RKO (cell line): ENCODE measurements at regions not wholly inside any gene's neighbourhood (a gene's known extent, or its start where the extent isn't known, plus 50 kb on each side); places are given as distances from the start of the nearest gene placed in this dataset.
"Not testable (repeated sequence)": the region's sequence is repeated elsewhere in the genome, so short reads cannot be mapped to it uniquely, and the experiment has no call there.

ENCODE experiments used
- DNase-seq: peaks from one replicate; pipeline ENCODE4 v3.0.0-alpha.2; 2016; ENCODE audit warnings: low spot score

DNA sequence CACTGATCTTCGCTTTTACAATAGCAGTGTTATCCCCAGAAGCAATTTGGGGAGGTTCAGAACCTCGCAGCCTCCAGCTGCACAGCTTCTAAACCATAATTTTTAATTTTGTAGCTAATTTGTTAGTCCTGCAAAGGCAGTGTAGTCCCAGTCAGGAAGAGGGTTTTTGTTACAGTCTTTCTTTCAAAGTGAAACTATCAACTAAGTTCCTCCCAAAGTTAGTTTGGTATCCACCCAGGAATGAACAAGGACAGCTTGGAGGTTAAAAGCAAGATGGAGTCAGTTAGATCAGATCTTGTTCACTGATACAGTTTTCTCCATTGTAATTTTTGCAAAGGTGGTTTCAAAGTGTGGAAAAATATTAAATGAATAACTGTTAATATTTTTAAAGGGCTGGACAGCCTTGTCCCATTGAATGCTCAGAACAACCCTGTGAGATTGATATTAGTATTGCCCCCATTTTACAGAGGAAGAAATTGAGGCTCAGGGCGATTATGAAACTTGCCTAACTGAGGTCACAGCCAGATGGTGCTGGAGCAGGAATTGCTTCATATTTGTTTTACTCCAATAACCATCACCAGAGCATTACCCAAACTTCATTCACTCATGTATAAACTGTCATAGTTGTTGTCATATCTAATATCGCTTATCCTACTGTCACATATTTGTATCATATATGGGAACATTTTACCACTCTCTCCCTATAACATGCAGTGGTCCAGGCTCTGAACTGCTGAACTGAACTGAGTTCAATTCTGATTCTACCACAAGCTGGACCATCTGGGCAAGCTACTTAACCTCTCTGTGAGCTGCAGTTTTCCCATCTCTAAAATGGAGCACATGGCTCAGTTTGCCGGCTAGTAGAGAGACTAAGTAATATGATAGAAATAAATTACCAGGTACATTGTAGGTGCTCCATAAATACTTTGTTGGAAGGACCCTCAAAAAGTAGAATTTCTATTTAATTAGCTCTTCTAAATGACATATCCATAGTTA, 213.8 kb downstream of the BCAS1 start:
- no peak for DNase-seq

- DNase-seq: no peak
Measured at GRCh38 chr20:53855733-53856132, 214.7 kb downstream of the BCAS1 start.

GRCh38 chr20:53854609-53854926, 215.8 kb downstream of the BCAS1 start:
- DNase-seq: not testable (repeated sequence)

DNA sequence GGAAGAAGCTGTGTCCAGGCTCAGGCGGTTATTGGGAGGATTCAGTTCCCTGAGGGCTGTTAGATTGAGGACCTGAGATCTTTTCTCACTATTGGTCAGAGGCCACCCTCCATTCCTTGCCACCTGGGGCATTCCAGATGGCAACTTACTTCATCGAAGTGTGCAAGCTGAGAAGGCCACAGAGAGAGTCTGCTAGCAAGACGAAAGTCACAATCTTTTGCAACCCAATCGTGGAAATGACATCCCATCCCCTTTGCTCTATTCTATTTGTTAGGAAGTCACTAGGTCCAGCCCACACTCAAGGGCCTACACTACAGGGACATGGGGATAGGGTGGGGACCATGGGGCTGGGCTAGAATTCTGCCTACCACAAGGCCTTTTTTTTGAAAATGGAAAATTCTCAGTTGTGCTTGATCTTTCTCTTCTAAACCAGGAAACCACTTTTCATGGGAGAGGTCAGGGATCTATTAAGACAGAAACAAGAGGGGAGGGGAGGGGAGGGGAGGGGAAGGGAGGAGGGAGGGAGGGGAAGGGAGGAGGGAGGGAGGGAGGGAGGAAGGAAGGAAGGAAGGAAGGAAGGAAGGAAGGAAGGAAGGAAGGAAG, 217.2 kb downstream of the BCAS1 start:
- DNase-seq: no peak

DNA sequence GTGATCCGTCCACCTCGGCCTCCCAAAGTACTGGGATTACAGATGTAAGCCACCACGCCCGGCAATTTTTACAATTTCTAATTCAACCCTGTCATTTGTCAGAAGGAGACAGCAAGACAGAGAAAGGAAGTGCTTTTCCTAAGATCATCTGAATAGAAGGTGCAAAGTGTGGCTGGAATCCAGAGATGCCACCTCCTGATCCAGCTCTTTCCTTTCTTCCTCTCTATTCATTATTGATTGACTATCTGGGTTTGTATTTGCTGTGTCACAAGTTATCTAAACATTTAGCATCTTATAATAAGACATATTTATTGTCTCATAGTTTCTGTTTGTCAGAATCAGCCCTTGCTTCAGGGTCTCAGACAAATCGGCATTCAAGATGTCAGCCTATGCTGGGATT, 217.7 kb downstream of the BCAS1 start:
- no peak for DNase-seq

GRCh38 chr20:53852014-53852413, 218.4 kb downstream of the BCAS1 start:
- no peak for DNase-seq

DNA sequence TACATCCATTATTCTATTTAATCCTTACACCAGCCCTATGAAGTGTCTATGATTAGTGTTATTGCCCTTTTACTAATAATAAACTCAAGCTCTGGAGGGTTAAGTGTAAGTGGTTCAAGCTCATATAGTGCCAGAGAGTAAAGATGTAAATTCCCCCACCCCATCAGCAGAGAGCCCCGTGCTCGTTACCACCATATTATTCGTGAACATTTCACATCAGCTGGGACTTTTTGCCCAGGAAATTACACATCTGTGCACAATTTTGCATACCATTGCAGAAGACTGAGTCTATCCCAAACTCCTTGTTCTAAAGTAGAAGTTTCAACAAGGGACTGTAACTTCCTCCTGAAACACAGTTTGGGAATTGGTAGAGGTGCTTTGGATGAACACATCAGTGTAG, 220.1 kb downstream of the BCAS1 start:
- no peak for DNase-seq

DNA sequence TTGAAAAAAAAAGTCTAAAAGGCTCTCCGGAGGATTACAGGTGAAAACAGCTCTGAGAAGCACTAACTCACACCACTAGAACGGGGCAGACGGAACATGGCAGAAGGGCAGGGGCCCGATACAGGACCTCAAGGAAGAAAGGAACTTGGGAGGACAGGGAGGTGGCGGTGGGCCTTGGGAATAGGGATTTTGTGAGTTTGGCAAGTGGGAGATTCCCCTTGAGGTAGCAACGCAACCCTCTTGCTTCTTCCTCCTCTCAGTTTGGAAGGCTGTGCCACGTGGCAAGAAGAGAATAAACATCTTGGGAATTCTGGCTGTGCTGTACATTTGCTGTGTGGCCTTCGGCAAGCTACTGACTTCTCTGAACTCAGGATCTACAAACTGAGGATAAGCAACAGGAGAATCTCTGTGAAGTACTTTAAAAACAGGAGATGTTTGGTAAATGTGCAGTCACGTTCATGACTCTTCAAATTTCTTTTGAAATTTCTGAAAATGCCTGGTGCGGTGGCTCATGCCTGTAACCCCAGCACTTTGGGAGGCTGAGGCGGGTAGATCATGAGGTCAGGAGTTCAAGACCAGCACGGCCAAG, 220.8 kb downstream of the BCAS1 start:
- no peak for DNase-seq

GRCh38 chr20:53848304-53848703, 222.1 kb downstream of the BCAS1 start:
- DNase-seq: no peak

- DNase-seq: no peak
Measured at GRCh38 chr20:53847837-53848170, 222.6 kb downstream of the BCAS1 start.

- DNase-seq: no peak
Measured at GRCh38 chr20:53847139-53847836, 223.1 kb downstream of the BCAS1 start.

DNA sequence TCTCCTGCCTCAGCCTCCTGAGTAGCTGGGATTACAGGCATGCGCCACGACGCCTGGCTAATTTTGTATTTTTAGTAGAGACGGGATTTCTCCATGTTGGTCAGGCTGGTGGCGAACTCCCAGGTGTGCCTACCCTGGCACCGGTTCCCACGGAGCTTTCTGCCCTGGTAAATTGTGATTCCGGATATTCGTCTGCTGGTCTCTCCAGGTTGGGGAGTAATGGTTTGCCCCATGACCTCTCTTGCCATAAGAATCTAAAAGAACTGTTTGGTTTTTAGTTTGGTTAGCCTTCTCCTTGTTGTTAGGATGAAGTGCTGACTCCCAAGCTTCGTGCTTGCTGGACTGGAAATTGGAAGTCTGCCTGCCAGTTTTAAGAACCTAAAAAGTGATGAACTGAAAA, 223.8 kb downstream of the BCAS1 start:
- no peak for DNase-seq

DNA sequence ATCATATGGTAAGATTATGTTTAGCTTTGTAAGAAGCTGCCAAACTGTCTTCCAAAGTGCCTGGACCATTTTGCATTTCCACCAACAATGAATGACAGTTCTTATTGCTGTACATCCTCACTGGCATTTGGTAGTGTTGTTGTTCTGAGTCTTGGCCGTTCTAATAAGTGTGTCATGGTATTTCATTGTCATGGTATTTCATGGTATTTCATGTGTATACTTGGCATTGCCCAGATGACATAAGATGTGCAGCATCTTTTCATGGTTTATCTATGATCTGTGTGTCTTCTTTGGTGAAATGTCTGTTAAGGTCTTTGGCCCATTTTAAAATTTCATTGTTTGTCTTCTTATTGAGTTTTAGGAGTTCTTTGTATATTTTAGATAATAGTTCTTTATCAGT, 224.4 kb downstream of the BCAS1 start:
- no peak for DNase-seq

- no peak for DNase-seq
Measured at GRCh38 chr20:53844259-53844658, 226.1 kb downstream of the BCAS1 start.

- no peak for DNase-seq
Measured at GRCh38 chr20:53843645-53844044, 226.7 kb downstream of the BCAS1 start.

- no peak for DNase-seq
Measured at GRCh38 chr20:53842301-53843099, 227.9 kb downstream of the BCAS1 start.

DNA sequence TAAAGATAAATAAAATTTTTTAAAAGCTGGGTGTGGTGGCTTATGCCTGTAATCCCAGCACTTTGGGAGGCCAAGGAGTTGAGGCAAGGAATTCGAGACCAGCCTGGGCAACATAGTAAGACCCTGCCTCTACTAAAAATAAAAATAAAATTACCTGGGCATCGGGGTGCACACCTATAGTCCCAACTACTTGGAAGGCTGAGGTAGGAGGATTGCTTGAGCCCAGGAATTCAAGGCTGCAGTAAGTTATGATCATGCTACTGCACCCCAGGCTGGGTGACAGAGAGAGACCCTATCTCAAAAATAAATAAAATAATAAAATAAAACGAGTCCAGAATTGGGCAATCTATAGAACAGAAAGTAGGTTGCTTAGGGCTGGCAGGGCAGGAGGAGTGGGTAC, 228.7 kb downstream of the BCAS1 start:
- DNase-seq: no peak

DNA sequence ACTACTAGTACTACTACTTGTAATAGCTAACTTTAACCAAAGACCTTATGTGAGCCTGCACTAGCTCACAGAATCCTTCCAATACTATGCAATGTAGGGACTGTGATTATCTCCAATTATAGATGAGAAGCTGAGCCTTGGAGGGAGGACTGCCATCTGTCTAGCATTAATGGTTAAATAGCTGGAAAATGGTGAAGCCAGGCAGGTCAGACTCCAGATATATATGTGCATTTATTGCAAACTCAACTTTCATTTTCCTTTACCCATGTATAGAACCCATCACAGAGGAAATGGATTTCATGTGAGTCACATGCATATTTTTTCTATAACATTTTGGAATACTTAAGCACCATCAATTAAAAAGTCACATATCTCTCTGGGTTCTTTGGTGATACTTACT, 229.9 kb downstream of the BCAS1 start:
- no peak for DNase-seq

DNA sequence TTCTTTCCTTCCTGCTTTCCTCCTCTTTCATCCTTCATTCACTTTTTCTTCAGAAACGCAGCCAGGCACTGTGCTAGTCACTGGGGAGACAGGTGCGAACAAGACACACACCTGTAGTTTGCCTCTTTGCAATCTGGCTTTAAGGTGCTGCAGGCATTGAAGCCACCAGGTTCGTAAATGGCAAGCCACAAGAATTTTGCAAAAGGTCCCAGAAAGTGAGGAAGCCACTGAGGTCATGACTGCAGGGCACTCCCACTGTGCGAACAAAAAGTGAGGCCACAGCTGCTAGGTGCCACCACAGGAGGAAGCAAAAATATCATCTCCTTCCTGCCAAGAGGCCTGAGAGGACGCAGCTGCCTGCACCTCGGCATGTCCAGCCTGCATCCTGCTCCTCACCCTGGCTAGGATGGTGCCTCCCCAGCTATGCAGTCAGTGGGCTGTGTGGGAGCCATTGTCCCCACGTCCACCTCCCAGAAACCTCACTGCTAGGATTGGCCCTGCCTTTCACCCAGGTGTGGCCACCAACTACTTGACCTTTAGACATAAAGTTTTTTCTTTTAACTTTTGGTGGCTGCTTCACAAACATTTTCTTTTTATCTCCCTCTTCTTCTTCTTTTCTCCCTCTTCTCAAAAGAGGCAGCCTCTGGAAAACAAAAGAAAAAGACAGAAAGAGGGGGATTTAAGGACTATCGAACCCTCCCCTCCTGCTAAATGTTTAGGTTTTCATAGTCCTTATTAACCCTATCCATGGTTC, 230.8 kb downstream of the BCAS1 start:
- DNase-seq: no peak

DNA sequence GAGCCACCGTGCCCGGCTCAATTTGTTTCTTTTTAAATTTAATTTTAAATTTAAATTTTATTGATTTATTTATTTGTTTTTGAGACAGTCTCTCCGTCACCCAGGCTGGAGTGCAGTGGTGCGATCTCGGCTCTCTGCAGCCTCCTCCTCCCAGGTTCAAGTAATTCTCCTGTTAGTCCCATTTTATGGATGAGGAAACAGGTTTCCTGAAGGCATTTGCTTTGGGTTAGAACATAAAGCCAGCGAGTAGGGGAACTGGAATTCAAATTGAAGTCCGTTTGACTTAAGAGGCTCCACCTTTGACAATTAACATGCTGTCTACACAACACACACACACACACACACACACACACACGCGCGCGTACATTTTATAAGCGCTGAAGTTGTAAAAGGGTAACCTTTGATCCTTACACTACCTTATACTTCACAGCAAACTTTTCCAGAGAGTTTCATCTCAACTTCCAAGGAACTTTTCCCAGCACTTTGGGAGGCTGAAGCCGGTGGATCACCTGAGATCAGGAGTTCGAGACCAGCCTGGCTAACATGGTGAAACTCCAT, 232.0 kb downstream of the BCAS1 start:
- DNase-seq: no peak
